ENCODE measurements at regions not wholly inside any gene's neighbourhood (a gene's known extent, or its start where the extent isn't known, plus 50 kb on each side); places are given as distances from the start of the nearest gene placed in this dataset.
A peak's percentile ranks its signal among the peaks of the same experiment; 100 is the strongest.

DNA sequence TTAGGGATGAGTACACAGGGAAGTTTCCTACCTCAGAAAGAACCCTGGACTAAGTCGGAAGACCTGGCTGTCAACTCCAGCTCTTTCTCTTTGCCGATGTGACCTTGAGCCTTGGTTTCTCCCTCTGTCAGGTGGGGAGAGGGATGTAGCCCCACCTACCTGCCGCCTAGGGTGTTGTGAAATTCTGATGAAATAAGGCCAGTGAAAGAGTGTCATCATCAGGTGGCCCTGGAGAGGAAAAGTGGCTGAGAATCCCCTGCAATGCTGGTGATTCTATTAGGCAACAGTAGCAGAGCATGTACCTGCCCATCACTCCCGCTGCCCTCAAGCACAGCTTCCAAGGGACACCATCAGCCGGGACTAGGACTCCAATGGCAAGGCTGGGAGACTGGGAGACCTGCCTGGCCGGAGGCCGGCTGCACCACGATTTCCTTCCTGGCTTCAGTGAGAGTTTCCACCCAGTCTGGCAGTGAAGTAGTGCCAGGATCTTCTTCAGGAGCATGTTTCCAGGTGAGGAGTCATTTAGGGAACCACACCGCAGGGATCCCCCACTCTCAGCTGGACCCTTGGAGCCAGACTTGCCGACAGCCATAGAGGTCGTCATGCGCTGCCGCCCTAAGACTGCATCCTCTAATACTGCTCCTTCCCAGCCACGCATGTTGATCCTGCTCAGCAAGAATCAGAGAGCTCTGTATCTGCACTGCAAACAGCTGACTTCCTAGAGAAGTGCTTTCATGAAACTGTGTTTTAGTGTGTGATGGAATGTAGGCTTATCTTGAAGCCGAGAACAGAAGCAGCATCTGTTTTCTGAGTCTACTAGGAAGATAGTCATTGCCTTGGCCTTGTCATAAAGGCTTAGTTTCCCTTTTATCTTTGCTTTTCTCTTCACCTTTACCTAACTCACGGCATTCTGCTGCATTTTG lies 88.0 kb upstream of the F3 start:
- Mint-ChIP-seq H3K4me1 (ENCODE audit: low read depth, unreplicated experiment) (peaks cover 17% of the 10 kb centered on the region), H3K27me3 (ENCODE audit: unreplicated experiment) (no peaks in the 10 kb centered on the region), H3K4me3 (ENCODE audit: low read depth, unreplicated experiment) (no peak overlapping the region), H3K36me3 (ENCODE audit: insufficient read depth, unreplicated experiment) (peaks cover 6% of the 10 kb centered on the region), H3K9me3 (ENCODE audit: low read depth, unreplicated experiment) (peaks cover 5% of the 10 kb centered on the region), H3K27ac (ENCODE audit: unreplicated experiment) (no peak overlapping the region)
- BruUV-seq (replicated peaks), result no TSS peak
- CTCF ChIA-PET, result no interaction called here
- TF ChIP-seq, protein P1, sequence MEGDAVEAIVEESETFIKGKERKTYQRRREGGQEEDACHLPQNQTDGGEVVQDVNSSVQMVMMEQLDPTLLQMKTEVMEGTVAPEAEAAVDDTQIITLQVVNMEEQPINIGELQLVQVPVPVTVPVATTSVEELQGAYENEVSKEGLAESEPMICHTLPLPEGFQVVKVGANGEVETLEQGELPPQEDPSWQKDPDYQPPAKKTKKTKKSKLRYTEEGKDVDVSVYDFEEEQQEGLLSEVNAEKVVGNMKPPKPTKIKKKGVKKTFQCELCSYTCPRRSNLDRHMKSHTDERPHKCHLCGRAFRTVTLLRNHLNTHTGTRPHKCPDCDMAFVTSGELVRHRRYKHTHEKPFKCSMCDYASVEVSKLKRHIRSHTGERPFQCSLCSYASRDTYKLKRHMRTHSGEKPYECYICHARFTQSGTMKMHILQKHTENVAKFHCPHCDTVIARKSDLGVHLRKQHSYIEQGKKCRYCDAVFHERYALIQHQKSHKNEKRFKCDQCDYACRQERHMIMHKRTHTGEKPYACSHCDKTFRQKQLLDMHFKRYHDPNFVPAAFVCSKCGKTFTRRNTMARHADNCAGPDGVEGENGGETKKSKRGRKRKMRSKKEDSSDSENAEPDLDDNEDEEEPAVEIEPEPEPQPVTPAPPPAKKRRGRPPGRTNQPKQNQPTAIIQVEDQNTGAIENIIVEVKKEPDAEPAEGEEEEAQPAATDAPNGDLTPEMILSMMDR (IDR thresholded peaks at IDR 0.05; ENCODE audit: unreplicated experiment), result no peak
- no peak for DNase-seq
- intact Hi-C loops (cut with micrococcal nuclease; ENCODE audit: unreplicated experiment), result no loop called here

DNA sequence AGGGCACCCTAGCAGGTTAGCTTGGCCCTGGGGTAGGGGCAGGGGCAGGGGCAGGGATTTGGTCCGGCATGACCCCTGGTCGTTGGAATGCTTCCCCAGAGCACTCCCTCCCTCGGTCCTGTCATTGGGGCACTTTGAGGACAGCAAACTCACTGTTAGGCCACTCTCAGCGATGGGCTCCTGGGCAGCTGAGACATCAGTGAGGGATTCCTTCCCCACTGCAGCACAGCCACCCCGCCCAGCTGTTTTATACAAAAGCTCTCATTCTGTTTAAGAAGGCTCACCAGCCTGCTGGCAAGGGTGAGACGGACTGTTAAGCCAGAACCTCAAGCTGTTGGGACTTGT lies 86.9 kb upstream of the F3 start:
- Mint-ChIP-seq H3K36me3 (ENCODE audit: insufficient read depth, unreplicated experiment) (peaks cover 10% of the 10 kb centered on the region), H3K9me3 (ENCODE audit: low read depth, unreplicated experiment) (peaks cover 5% of the 10 kb centered on the region), H3K4me3 (ENCODE audit: low read depth, unreplicated experiment) (no peak overlapping the region), H3K27me3 (ENCODE audit: unreplicated experiment) (no peaks in the 10 kb centered on the region), H3K4me1 (ENCODE audit: low read depth, unreplicated experiment) (peaks cover 27% of the 10 kb centered on the region), H3K27ac (ENCODE audit: unreplicated experiment) (no peak overlapping the region)
- intact Hi-C loops (cut with micrococcal nuclease; ENCODE audit: unreplicated experiment), result no loop called here
- no TSS peak for BruUV-seq (replicated peaks)
- DNase-seq, result no peak
- TF ChIP-seq, protein P1 (IDR thresholded peaks at IDR 0.05; ENCODE audit: unreplicated experiment), result no peak
- CTCF ChIA-PET, result no interaction called here

DNA sequence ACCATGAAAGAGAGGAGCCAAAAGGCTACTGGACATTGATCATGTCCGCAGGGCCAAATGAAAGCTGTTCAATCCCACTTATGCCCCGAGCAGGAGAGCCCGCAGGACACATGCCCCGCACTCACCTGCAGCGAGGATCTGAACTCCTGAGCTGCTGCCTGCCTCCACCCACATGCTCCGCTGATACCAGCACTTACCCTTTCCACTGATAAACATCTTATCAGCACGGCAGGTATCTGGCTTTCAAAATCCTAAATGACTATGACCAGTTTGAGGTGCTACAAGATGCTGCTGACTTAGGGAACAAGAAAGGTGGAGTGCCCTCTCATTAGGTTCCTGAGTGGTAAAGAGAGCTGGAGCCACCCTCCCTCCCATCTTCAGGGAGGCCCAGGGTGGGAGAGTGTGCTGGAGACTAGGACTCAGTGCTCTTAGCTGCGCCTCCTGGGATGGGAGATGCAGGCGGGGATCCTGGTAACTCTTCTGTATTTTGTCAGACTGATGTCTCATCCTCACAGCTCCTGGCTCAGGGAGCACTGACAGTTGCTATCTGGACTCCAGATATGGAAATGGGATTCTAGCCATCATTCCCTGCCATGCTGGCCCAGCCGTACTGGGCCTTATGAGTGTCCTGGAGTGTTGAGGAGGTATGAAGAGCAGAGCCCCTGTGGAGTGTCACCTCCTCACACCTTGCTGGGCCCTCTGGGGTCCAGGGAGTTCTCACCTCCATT lies 86.4 kb upstream of the F3 start:
- intact Hi-C loops (cut with micrococcal nuclease; ENCODE audit: unreplicated experiment), result no loop called here
- CTCF ChIA-PET, result no interaction called here
- no peak overlapping the region for H3K27ac Mint-ChIP-seq (ENCODE audit: unreplicated experiment)

DNA sequence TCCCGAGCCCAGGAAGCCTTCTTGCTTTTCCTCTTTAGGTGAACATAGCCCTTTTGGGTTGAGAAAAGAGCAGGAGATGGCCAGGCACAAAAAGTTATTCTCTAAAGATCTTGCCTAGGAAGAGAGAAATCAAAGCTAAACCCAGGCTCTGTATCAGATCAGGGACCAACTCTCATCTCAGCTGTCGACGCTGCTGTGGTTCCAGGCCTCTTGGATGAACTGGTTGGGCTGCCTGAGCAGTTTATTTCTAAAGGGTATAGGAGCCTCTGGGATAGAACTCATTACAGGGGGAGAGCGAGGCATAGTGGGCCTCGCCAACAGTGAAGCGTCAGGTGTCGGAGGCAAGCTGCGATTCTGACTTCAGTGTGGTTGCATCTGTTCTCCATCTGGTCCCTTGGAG lies 82.6 kb upstream of the F3 start:
- CTCF ChIA-PET, result interaction anchor here (0.8 to 1.9 kb wide), 5 partner anchors 10 to 96 kb away, joined by 3 to 11 read pairs (median 4); no protein-coding TSS in a partner anchor
- intact Hi-C loops (cut with micrococcal nuclease; ENCODE audit: unreplicated experiment), result loop anchor here (5.0 kb wide), 2 partner anchors 82 to 178 kb away; partner anchors contain the start of gene F3
- Mint-ChIP-seq H3K27ac (ENCODE audit: unreplicated experiment) (peak overlapping the region; percentile 99), H3K4me1 (ENCODE audit: low read depth, unreplicated experiment) (peaks cover 54% of the 10 kb centered on the region), H3K9me3 (ENCODE audit: low read depth, unreplicated experiment) (peaks cover 2% of the 10 kb centered on the region), H3K4me3 (ENCODE audit: low read depth, unreplicated experiment) (peak overlapping the region; percentile 7), H3K36me3 (ENCODE audit: insufficient read depth, unreplicated experiment) (peaks cover 34% of the 10 kb centered on the region), H3K27me3 (ENCODE audit: unreplicated experiment) (no peaks in the 10 kb centered on the region)
- TSS peak; percentile 63 for BruUV-seq (replicated peaks)
- no peak for DNase-seq
- TF ChIP-seq, protein P1 (IDR thresholded peaks at IDR 0.05; ENCODE audit: unreplicated experiment), result no peak

More for the DNA sequence above, 86.4 kb upstream of the F3 start:
- no peak overlapping the region for H3K4me3 Mint-ChIP-seq (ENCODE audit: low read depth, unreplicated experiment)
- peaks cover 12% of the 10 kb centered on the region for H3K36me3 Mint-ChIP-seq (ENCODE audit: insufficient read depth, unreplicated experiment)
- H3K4me1 Mint-ChIP-seq (ENCODE audit: low read depth, unreplicated experiment), result peaks cover 33% of the 10 kb centered on the region
- no peak for DNase-seq
- BruUV-seq (replicated peaks), result no TSS peak
- TF ChIP-seq, protein P1 (IDR thresholded peaks at IDR 0.05; ENCODE audit: unreplicated experiment), result no peak
- no peaks in the 10 kb centered on the region for H3K27me3 Mint-ChIP-seq (ENCODE audit: unreplicated experiment)
- H3K9me3 Mint-ChIP-seq (ENCODE audit: low read depth, unreplicated experiment), result peaks cover 4% of the 10 kb centered on the region

Measured in Calu3 (cell line).